ENCODE measurements at regions not wholly inside any gene's neighbourhood (a gene's known extent, or its start where the extent isn't known, plus 50 kb on each side); places are given as distances from the start of the nearest gene placed in this dataset.

DNA sequence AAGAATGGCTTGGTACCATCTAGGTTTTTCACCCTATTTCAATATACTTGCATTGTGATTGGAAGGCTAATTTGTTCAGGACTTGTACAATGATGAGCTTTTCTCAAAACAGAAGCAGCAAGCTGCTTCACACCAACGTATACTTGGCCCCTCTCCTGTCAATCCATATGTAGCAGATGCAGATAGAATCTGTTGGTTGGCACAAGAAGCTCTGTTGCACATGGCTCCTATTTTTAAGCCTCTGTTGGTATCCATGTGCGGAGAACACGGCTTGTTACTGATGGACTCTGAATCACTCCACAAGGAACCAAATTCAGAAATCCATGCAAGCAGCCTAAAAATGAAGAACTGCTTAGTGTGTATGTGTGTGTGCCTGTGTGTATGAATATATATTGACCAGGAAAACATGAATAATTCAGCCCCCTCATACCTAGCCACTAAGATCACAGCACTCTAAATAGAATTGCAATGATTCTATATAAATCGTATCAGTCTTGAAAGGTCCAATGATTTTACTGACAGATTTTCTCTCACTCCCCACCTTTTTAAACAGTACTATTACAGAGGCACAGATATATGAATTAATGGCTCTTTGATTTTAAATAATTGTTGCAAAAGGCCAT, 258.4 kb upstream of the DPYD start:
- Histone ChIP-seq H3K27me3 (ENCODE audit: control insufficient read depth, insufficient read depth, low read length) (no peaks in the 10 kb centered on the region), H3K36me3 (ENCODE audit: control insufficient read depth, insufficient read depth, low read length) (no peaks in the 10 kb centered on the region), H3K4me3 (ENCODE audit: low read depth, low read length) (no peak overlapping the region)
- no peak for DNase-seq (ENCODE audit: low read depth)
- TF ChIP-seq, protein P1, sequence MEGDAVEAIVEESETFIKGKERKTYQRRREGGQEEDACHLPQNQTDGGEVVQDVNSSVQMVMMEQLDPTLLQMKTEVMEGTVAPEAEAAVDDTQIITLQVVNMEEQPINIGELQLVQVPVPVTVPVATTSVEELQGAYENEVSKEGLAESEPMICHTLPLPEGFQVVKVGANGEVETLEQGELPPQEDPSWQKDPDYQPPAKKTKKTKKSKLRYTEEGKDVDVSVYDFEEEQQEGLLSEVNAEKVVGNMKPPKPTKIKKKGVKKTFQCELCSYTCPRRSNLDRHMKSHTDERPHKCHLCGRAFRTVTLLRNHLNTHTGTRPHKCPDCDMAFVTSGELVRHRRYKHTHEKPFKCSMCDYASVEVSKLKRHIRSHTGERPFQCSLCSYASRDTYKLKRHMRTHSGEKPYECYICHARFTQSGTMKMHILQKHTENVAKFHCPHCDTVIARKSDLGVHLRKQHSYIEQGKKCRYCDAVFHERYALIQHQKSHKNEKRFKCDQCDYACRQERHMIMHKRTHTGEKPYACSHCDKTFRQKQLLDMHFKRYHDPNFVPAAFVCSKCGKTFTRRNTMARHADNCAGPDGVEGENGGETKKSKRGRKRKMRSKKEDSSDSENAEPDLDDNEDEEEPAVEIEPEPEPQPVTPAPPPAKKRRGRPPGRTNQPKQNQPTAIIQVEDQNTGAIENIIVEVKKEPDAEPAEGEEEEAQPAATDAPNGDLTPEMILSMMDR (IDR thresholded peaks at IDR 0.05; ENCODE audit: insufficient read depth, low read depth, low read length): no peak
- ChIA-PET POLR2A (no interaction called here), CTCF (interaction anchor here (0.8 to 1.4 kb wide), 2 partner anchors 9 to 125 kb away, joined by 3 to 4 read pairs; no protein-coding TSS in a partner anchor)

DNA sequence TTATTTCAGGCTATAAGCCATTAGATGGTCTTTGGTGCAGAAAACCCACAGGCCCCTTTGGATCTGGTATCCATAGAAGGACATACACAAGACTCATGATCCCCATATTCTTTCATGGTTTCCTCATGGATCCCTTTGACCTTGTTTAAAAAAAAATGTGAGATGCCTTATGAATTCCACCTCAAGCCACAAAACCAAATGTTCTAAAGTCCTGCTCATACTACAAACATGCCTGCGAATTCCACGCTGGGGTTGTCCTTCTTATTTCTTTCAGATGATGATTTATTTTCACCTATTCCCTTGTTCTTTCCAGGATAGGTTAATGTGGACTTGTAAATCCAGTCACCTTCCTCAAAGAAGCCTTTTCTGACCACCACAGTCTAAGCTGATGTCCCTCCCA, 256.9 kb upstream of the DPYD start:
- Histone ChIP-seq H3K27me3 (ENCODE audit: control insufficient read depth, insufficient read depth, low read length) (no peaks in the 10 kb centered on the region), H3K36me3 (ENCODE audit: control insufficient read depth, insufficient read depth, low read length) (no peaks in the 10 kb centered on the region), H3K4me3 (ENCODE audit: low read depth, low read length) (no peak overlapping the region)
- ChIA-PET POLR2A (interaction anchor here (0.6 kb wide), 1 partner anchor 61 kb away, joined by 8 read pairs; no protein-coding TSS in a partner anchor), CTCF (no interaction called here)
- TF ChIP-seq, protein P1 (IDR thresholded peaks at IDR 0.05; ENCODE audit: insufficient read depth, low read depth, low read length): no peak
- no peak for DNase-seq (ENCODE audit: low read depth)

DNA sequence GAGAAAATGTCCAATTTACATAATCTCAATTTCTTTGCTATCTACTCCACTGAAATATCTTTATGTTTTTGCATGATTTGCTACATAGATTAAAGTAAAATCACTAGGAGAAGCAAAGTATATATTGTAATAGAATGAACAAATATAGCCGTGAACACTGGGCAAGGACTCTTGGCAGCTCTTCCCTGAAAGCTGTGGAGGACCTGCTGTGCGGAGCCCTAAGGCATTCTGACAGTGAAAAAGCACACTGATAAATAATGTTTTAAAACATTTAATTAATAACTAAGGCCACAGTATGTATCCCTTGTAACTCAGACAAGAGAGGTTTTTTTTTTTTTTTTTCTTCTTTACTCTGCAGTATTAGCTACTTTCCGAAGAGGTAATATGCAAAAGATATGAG, 256.1 kb upstream of the DPYD start:
- H3K4me3 ChIP-seq (ENCODE audit: low read depth, low read length): no peak overlapping the region
- no peak for DNase-seq (ENCODE audit: low read depth)
- ChIA-PET CTCF (no interaction called here), POLR2A (interaction anchor here (0.6 kb wide), 1 partner anchor 60 kb away, joined by 8 read pairs; no protein-coding TSS in a partner anchor)
- H3K27me3 ChIP-seq (ENCODE audit: control insufficient read depth, insufficient read depth, low read length): no peaks in the 10 kb centered on the region
- TF ChIP-seq, protein P1 (IDR thresholded peaks at IDR 0.05; ENCODE audit: insufficient read depth, low read depth, low read length): no peak
- no peaks in the 10 kb centered on the region for H3K36me3 ChIP-seq (ENCODE audit: control insufficient read depth, insufficient read depth, low read length)

DNA sequence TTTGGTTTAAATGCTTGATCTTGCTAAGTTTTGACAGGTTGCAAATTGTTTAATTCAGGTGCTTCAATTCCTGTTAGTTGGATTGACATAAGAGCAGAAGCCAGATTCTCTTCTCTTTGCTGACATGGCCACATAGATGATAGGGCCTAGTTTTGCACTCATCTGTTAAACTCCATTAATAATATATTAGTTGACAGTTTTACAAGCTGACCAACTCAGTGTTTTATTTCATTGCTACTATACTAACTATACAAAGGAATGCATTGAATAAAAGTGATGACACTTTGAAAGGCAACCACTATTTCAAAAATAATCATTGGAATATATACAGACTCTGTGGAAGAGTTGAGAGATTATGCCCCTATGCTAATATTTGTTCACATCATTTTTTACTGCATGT, 255.6 kb upstream of the DPYD start:
- no peaks in the 10 kb centered on the region for H3K36me3 ChIP-seq (ENCODE audit: control insufficient read depth, insufficient read depth, low read length)
- no peak for DNase-seq (ENCODE audit: low read depth)
- H3K4me3 ChIP-seq (ENCODE audit: low read depth, low read length): no peak overlapping the region
- POLR2A ChIA-PET: no interaction called here
- H3K27me3 ChIP-seq (ENCODE audit: control insufficient read depth, insufficient read depth, low read length): no peaks in the 10 kb centered on the region
- TF ChIP-seq, protein P1 (IDR thresholded peaks at IDR 0.05; ENCODE audit: insufficient read depth, low read depth, low read length): no peak
- CTCF ChIA-PET: no interaction called here

DNA sequence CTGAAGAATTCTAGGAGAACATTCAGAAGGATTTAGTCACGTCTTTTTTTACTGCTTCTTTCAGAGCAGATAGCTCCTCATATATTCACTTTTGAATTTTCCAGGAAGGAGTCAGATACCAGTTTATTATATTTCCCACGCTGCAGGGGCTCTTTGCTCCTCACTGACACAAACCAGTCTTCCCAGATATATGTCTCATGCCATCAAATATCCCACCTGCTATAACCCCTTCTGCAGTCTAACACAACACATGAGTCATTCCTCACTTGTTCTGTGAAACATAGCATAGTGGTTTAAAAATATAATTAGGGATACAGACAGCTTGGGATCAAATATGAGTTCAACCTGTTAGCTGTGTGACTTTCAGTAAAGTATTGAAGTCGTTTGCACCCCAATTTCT, 251.7 kb upstream of the DPYD start:
- POLR2A ChIA-PET: no interaction called here
- no peak for DNase-seq (ENCODE audit: low read depth)

More for the DNA sequence above, 251.7 kb upstream of the DPYD start:
- CTCF ChIA-PET: no interaction called here
- TF ChIP-seq, protein P1 (IDR thresholded peaks at IDR 0.05; ENCODE audit: insufficient read depth, low read depth, low read length): no peak
- no peaks in the 10 kb centered on the region for H3K36me3 ChIP-seq (ENCODE audit: control insufficient read depth, insufficient read depth, low read length)
- H3K4me3 ChIP-seq (ENCODE audit: low read depth, low read length): no peak overlapping the region
- no peaks in the 10 kb centered on the region for H3K27me3 ChIP-seq (ENCODE audit: control insufficient read depth, insufficient read depth, low read length)
